Psoas muscle (tissue), 7 donors: ENCODE measurements at regions not wholly inside any gene's neighbourhood (a gene's known extent, or its start where the extent isn't known, plus 50 kb on each side); places are given as distances from the start of the nearest gene placed in this dataset.

Experiments
- ATAC-seq, 4 donors: fragments of 200-7000 bp; cut with Tn5 transposase; one replicate each; pipeline ENCODE4 v1.9.1; 2020; ENCODE audit warnings: moderate library complexity in 3 of 4, mild to moderate bottlenecking in 2 of 4
- DNase-seq, 2 donors: peaks; one replicate each; pipeline ENCODE4 v3.0.0-alpha.2; 2020
- H3K27ac ChIP-seq: fragments of 200-600 bp; one replicate; pipeline ENCODE4 v1.8.0; 2022
- H3K27me3 ChIP-seq, 3 donors: fragments of 200-600 bp in 1 of 3; one replicate each; pipeline versions ENCODE4 v1.6.1 to v1.8.0; 2013 to 2022; ENCODE audit warnings: low read length in 2 of 3, mild to moderate bottlenecking in 2 of 3, moderate library complexity in 1 of 3; ENCODE audit not compliant: insufficient read depth in 3 of 3
- H3K36me3 ChIP-seq, 2 donors: fragments of 200-600 bp in 1 of 2; one replicate each; pipeline versions ENCODE4 v1.6.1 to v1.8.0; 2013 to 2022; ENCODE audit warnings: low read depth in 1 of 2, mild to moderate bottlenecking in 1 of 2, moderate library complexity in 1 of 2; ENCODE audit not compliant: insufficient read depth in 1 of 2
- H3K4me1 ChIP-seq: fragments of 200-600 bp; one replicate; pipeline ENCODE4 v1.8.0; 2022
- H3K4me3 ChIP-seq: fragments of 200-600 bp; one replicate; pipeline ENCODE4 v1.8.0; 2022; ENCODE audit warnings: mild to moderate bottlenecking
- H3K9me3 ChIP-seq: fragments of 200-600 bp; one replicate; pipeline ENCODE4 v1.8.0; 2022
- WGBS, 3 donors: extraction: QIAGEN DNeasy Blood & Tissue Kit; methylation state at CpG; one replicate each; pipeline versions ENCODE4 v1.1.6 to v1.1.7; 2013; 5-methylcytosine and 5-hydroxymethylcytosine counted together
- intact Hi-C, 2 donors: fragments of 100-400 bp; cut with DNase I; formaldehyde crosslinking; loops; one replicate each; pipeline versions ENCODE4 v1.11.0 to v1.14.2; 2022
- TF ChIP-seq, protein P1 (sequence below): fragments of 200-600 bp; IDR thresholded peaks from one replicate; pipeline ENCODE4 v1.8.0; 2022; ENCODE audit warnings: antibody characterized with exemption
- donor health status: healthy with polysubstance abuse.
- donor health status: DM: no; HTN: no; CAD: no; lungs with moderate emphysema.
- donor health status: Bipolar disorder and iron deficiency.
- donor health status: healthy.
- donor health status: DM: yes; HTN: yes; CAD: no.
- donor health status: DM: no; HTN: no; CAD: no.
- donor health status: DM: yes; HTN: yes; CAD: no.

DNA sequence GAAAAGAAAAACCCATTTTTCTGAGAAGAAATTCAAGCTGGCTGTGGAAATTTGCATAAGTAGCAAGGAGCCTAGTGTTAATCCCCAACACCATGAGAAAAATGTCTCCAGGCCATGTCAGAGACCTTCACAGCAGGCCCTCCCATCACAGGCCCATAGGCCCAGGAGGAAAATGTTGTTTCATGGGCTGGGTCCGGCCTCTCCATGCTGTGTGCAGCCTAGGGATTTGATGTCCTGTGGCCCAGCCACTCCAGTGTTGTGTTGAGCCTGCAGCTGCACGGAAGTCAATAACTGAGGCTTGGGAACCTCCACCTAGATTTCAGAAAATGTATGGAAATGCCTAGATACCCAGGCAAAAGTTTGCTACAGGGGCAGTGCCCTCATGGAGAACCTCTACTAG is 432.2 kb downstream of the IPO8 start:
- intact Hi-C loops: no loop called here
- 60 to 82% (median 63%) methylated on average over 2 of the region's 2 CpGs for WGBS, 3 donors
- no peak for DNase-seq
- Histone ChIP-seq H3K27me3 (no peaks in the 10 kb centered on the region), H3K4me1 (no peaks in the 10 kb centered on the region), H3K9me3 (no peaks in the 10 kb centered on the region), H3K27ac (no peak overlapping the region), H3K4me3 (no peak overlapping the region), H3K36me3 (no peaks in the 10 kb centered on the region)
- TF ChIP-seq, protein P1, sequence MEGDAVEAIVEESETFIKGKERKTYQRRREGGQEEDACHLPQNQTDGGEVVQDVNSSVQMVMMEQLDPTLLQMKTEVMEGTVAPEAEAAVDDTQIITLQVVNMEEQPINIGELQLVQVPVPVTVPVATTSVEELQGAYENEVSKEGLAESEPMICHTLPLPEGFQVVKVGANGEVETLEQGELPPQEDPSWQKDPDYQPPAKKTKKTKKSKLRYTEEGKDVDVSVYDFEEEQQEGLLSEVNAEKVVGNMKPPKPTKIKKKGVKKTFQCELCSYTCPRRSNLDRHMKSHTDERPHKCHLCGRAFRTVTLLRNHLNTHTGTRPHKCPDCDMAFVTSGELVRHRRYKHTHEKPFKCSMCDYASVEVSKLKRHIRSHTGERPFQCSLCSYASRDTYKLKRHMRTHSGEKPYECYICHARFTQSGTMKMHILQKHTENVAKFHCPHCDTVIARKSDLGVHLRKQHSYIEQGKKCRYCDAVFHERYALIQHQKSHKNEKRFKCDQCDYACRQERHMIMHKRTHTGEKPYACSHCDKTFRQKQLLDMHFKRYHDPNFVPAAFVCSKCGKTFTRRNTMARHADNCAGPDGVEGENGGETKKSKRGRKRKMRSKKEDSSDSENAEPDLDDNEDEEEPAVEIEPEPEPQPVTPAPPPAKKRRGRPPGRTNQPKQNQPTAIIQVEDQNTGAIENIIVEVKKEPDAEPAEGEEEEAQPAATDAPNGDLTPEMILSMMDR: no peak
- ATAC-seq: no peak

DNA sequence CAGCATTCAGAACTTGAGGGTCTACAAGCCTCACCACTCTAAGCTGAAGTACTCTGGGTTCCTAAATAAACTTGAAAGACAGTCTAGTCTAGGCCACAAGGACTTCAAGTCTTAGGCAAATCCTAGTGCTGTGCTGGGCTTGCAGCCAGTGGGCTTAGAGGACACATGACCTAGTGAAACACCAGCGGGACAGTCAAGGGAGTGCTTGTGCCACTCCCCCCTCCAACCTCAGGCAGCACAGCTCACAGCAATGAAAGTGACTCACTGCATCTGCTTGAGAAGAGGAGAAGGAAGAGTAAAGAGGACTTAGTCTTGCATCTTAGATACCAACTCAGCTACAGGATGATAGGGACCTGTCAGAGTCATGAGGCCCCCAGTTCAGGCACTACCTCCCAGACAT is 438.1 kb downstream of the IPO8 start:
- TF ChIP-seq, protein P1: no peak
- ATAC-seq: no peak
- WGBS, 3 donors: 22 to 69% (median 65%) methylated on average over 1 of the region's 1 CpG
- Histone ChIP-seq H3K4me3 (no peak overlapping the region), H3K27ac (no peak overlapping the region), H3K4me1 (no peaks in the 10 kb centered on the region), H3K27me3 (no peaks in the 10 kb centered on the region), H3K9me3 (no peaks in the 10 kb centered on the region), H3K36me3 (no peaks in the 10 kb centered on the region)
- DNase-seq: no peak
- intact Hi-C loops: no loop called here

DNA sequence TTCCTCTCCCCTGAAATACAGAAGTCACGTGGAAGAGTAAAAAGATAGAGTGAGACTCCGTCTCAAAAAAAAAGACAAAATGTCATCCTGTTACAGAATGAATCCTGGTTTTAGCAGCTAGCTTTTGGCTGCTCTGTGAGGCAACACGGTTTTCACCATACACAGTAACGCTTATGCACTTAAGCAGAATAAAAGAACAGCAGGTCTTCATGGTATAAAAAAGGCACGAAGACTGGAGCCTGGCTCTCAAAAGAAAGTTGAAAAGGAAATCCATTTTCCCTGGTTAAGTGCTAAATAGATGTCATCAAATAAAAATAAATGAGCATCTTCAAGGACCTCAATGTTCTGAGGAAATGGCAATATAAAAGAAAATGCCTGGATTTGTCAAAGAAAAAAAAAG is 444.1 kb downstream of the IPO8 start:
- DNase-seq: no peak
- Histone ChIP-seq H3K4me3 (no peak overlapping the region), H3K4me1 (no peaks in the 10 kb centered on the region), H3K9me3 (no peaks in the 10 kb centered on the region), H3K36me3 (no peaks in the 10 kb centered on the region), H3K27ac (no peak overlapping the region), H3K27me3 (no peaks in the 10 kb centered on the region)
- TF ChIP-seq, protein P1: no peak
- 55 to 59% (median 56%) methylated on average over 5 of the region's 5 CpGs for WGBS, 3 donors
- intact Hi-C loops: no loop called here
- no peak for ATAC-seq

DNA sequence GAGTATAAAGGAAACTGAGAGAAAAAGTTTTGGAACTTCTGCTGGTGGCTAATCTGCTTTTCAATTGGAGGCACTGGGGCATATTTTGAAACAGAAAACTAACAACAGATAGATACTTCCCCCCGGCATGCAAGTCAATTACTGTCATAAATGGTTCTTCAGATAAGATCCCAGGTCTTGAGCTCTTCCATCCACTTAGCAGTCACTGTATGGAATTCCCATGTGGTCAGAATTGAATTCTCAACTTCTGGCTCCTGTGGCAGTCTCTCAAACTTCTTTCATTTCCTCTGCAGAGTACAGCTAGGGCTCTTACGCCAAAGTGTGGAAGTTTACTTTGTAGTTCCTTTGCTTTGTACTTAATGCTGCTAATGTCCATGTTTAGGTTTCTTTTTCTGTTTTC is 452.2 kb downstream of the IPO8 start:
- no peak overlapping the region for H3K4me3 ChIP-seq
- no peaks in the 10 kb centered on the region for H3K36me3 ChIP-seq
- intact Hi-C loops: no loop called here
- H3K27me3 ChIP-seq: no peaks in the 10 kb centered on the region
- DNase-seq (no peak), ATAC-seq (no peak)
- TF ChIP-seq, protein P1: no peak
- no peak overlapping the region for H3K27ac ChIP-seq
- H3K9me3 ChIP-seq: no peaks in the 10 kb centered on the region
- H3K4me1 ChIP-seq: no peaks in the 10 kb centered on the region
- 86 to 88% (median 87%) methylated on average over 2 of the region's 2 CpGs for WGBS, 3 donors

DNA sequence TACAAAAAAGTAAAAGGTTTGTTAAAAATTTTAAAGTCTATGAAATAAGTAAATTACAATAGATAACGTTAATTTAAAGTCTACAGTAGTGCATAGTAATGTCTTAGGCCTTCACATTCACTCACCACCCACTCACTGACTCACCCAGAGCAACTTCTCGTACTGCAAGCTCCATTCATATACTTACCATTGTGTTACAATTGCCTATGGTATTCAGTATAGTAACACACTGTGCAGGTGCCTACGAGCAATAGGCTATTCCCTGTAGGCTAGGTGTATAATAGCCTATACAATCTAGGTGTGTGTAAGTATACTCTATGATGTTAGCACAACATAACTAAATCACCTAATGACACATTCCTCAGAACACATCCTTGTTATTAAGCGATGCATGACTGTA is 435.3 kb upstream of the TMTC1 start:
- Histone ChIP-seq H3K4me1 (no peaks in the 10 kb centered on the region), H3K36me3 (no peaks in the 10 kb centered on the region), H3K9me3 (no peaks in the 10 kb centered on the region), H3K27ac (no peak overlapping the region), H3K4me3 (no peak overlapping the region), H3K27me3 (no peaks in the 10 kb centered on the region)
- TF ChIP-seq, protein P1: no peak
- intact Hi-C loops: no loop called here
- DNase-seq (no peak), ATAC-seq (no peak)
- WGBS, 3 donors: 80 to 89% (median 82%) methylated on average over 4 of the region's 4 CpGs
